Fibroblast of lung (primary cell): ENCODE measurements at regions not wholly inside any gene's neighbourhood (a gene's known extent, or its start where the extent isn't known, plus 50 kb on each side); places are given as distances from the start of the nearest gene placed in this dataset.

ENCODE experiments used
- DNase-seq, 2 donors: peaks; one replicate each; pipeline versions ENCODE4 v3.0.0 to v3.0.0-alpha.2; 2010; ENCODE audit warnings: low read depth in 2 of 2
- H2AFZ ChIP-seq: 2 replicates; pipeline ENCODE4 v1.5.1; 2012; ENCODE audit warnings: low read length, control low read depth, inconsistent platforms
- H3K27ac ChIP-seq: 2 replicates; pipeline ENCODE4 v1.5.1; 2011; ENCODE audit warnings: low read length, control low read depth; ENCODE audit not compliant: insufficient read depth
- H3K27me3 ChIP-seq: 2 replicates; pipeline ENCODE4 v1.5.1; 2011; ENCODE audit warnings: mild to moderate bottlenecking, low read length; ENCODE audit not compliant: control insufficient read depth, insufficient read depth
- H3K36me3 ChIP-seq: 2 replicates; pipeline ENCODE4 v1.5.1; 2011; ENCODE audit warnings: low read length; ENCODE audit not compliant: control insufficient read depth, insufficient read depth
- H3K4me1 ChIP-seq: 2 replicates; pipeline ENCODE4 v1.5.1; 2011; ENCODE audit warnings: low read length; ENCODE audit not compliant: control insufficient read depth, insufficient read depth; ENCODE audit errors: extremely low read depth
- H3K4me2 ChIP-seq: 2 replicates; pipeline ENCODE4 v1.5.1; 2011; ENCODE audit warnings: low read length, control low read depth; ENCODE audit not compliant: insufficient read depth; ENCODE audit errors: extremely low read depth
- H3K4me3 ChIP-seq, 4 experiments: fragments of 200-600 bp in 1 of 4; sonication (generic) in 1 of 4; replicated peaks in 1 of 4; 2 replicates each; pipeline ENCODE4 v1.5.1; 2011 to 2016; ENCODE audit warnings: low read length in 4 of 4, low read depth in 3 of 4, mild to moderate bottlenecking in 3 of 4, control low read depth in 2 of 4, inconsistent platforms in 1 of 4, mixed read lengths in 1 of 4; ENCODE audit not compliant: insufficient read depth in 1 of 4; ENCODE audit errors: control extremely low read depth in 1 of 4
- H3K79me2 ChIP-seq: 2 replicates; pipeline ENCODE4 v1.5.1; 2012; ENCODE audit warnings: mild to moderate bottlenecking, low read length, inconsistent platforms; ENCODE audit not compliant: control insufficient read depth, insufficient read depth
- H3K9ac ChIP-seq: 2 replicates; pipeline ENCODE4 v1.5.1; 2011; ENCODE audit warnings: mild to moderate bottlenecking, low read length, control low read depth; ENCODE audit not compliant: insufficient read depth
- H3K9me3 ChIP-seq: 2 replicates; pipeline ENCODE4 v1.5.1; 2012; ENCODE audit warnings: low read depth, low read length; ENCODE audit not compliant: control insufficient read depth, insufficient read depth
- H4K20me1 ChIP-seq: 2 replicates; pipeline ENCODE4 v1.5.1; 2011; ENCODE audit warnings: low read length; ENCODE audit not compliant: control insufficient read depth, insufficient read depth; ENCODE audit errors: extremely low read depth
- EZH2 ChIP-seq: IDR thresholded peaks from 2 replicates; pipeline ENCODE4 v1.5.1; 2012; ENCODE audit warnings: low read length, control low read depth, mild to moderate bottlenecking; ENCODE audit errors: missing control alignments
- TF ChIP-seq, protein P1 (sequence below), 2 donors: IDR thresholded peaks in 1 of 2; conservative IDR thresholded peaks in 1 of 2; 1 replicate in 1 of 2; 2 replicates in 1 of 2; pipeline ENCODE4 v1.5.1; 2011 to 2012; ENCODE audit warnings: low read length in 2 of 2, control low read depth in 1 of 2, inconsistent platforms in 1 of 2, low read depth in 1 of 2, mild to moderate bottlenecking in 1 of 2

DNA sequence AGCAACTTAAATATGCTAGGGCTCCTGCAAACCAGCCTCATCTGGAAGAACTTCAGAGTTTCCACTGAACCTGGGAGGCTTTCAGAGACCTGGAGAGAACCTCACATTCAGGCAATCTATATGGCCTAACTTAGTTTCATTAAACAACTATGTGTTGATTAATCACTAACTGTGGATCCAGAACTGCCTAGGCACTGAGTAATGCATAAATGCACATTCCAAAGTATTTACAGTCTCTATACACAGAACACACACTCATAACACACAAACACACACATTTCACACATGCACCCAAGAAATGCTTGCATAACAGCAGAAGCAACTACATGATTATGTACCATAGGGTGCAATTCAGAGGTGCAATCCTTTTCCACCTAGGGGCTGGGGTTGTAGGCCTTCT is 552.8 kb downstream of the BCL11A start:
- H3K9ac ChIP-seq = no peak overlapping the region
- H3K4me1 ChIP-seq = no peaks in the 10 kb centered on the region
- no peaks in the 10 kb centered on the region for H3K79me2 ChIP-seq
- no peak for DNase-seq
- no peak overlapping the region for H3K4me3 ChIP-seq
- H4K20me1 ChIP-seq = no peaks in the 10 kb centered on the region
- H3K27ac ChIP-seq = no peak overlapping the region
- no peak overlapping the region for H2AFZ ChIP-seq
- H3K9me3 ChIP-seq = no peaks in the 10 kb centered on the region
- TF ChIP-seq EZH2 = no peak
- TF ChIP-seq, protein P1, sequence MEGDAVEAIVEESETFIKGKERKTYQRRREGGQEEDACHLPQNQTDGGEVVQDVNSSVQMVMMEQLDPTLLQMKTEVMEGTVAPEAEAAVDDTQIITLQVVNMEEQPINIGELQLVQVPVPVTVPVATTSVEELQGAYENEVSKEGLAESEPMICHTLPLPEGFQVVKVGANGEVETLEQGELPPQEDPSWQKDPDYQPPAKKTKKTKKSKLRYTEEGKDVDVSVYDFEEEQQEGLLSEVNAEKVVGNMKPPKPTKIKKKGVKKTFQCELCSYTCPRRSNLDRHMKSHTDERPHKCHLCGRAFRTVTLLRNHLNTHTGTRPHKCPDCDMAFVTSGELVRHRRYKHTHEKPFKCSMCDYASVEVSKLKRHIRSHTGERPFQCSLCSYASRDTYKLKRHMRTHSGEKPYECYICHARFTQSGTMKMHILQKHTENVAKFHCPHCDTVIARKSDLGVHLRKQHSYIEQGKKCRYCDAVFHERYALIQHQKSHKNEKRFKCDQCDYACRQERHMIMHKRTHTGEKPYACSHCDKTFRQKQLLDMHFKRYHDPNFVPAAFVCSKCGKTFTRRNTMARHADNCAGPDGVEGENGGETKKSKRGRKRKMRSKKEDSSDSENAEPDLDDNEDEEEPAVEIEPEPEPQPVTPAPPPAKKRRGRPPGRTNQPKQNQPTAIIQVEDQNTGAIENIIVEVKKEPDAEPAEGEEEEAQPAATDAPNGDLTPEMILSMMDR (conservative IDR thresholded peaks at IDR 0.05 in 1 of 2, IDR thresholded peaks at IDR 0.05 in 1 of 2; ENCODE audit: low read depth in 1 of 2, low read length in 2 of 2) = no peak
- H3K4me2 ChIP-seq = no peak overlapping the region
- H3K36me3 ChIP-seq = no peaks in the 10 kb centered on the region
- no peaks in the 10 kb centered on the region for H3K27me3 ChIP-seq

DNA sequence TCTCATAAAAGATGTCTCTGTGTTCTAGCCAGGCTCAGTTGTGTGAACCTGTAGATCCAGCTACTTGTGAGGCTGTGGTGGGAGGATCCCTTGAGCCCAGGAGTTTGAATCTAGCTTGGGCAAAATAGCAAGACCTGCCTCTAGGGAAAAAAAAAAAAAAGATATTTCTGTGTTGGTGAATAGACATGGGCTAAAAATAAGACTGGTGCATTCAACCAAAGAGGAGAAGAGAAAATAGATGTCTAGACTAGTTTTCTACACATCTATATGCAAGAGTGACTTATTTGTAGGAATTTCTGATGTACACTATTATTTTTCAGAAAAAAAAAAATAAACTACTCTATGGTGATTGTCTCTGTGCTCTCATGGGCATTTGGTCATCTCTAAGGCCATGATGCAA is 555.1 kb downstream of the BCL11A start:
- no peaks in the 10 kb centered on the region for H3K9me3 ChIP-seq
- no peaks in the 10 kb centered on the region for H3K27me3 ChIP-seq
- DNase-seq = no peak
- H3K79me2 ChIP-seq = no peaks in the 10 kb centered on the region
- H4K20me1 ChIP-seq = no peaks in the 10 kb centered on the region
- H3K36me3 ChIP-seq = no peaks in the 10 kb centered on the region
- no peaks in the 10 kb centered on the region for H3K4me1 ChIP-seq
- H3K9ac ChIP-seq = no peak overlapping the region
- H3K4me3 ChIP-seq = no peak overlapping the region
- no peak overlapping the region for H3K4me2 ChIP-seq
- no peak for TF ChIP-seq EZH2
- TF ChIP-seq, protein P1 (conservative IDR thresholded peaks at IDR 0.05 in 1 of 2, IDR thresholded peaks at IDR 0.05 in 1 of 2; ENCODE audit: low read depth in 1 of 2, low read length in 2 of 2) = no peak
- no peak overlapping the region for H3K27ac ChIP-seq
- no peak overlapping the region for H2AFZ ChIP-seq

GRCh38 chr2:59997371-59997770 is 556.1 kb downstream of the BCL11A start:
- no peak for DNase-seq
- H3K4me3 ChIP-seq = no peak overlapping the region
- no peaks in the 10 kb centered on the region for H3K27me3 ChIP-seq
- TF ChIP-seq, protein P1 (conservative IDR thresholded peaks at IDR 0.05 in 1 of 2, IDR thresholded peaks at IDR 0.05 in 1 of 2; ENCODE audit: low read depth in 1 of 2, low read length in 2 of 2) = no peak
- no peak for TF ChIP-seq EZH2
- no peak overlapping the region for H3K27ac ChIP-seq
- H3K36me3 ChIP-seq = no peaks in the 10 kb centered on the region
- H3K4me1 ChIP-seq = no peaks in the 10 kb centered on the region
- H3K4me2 ChIP-seq = no peak overlapping the region
- no peaks in the 10 kb centered on the region for H4K20me1 ChIP-seq
- H2AFZ ChIP-seq = no peak overlapping the region
- H3K79me2 ChIP-seq = no peaks in the 10 kb centered on the region
- no peaks in the 10 kb centered on the region for H3K9me3 ChIP-seq
- no peak overlapping the region for H3K9ac ChIP-seq
